Thoracic aorta (tissue), 2 donors: ENCODE measurements at regions not wholly inside any gene's neighbourhood (a gene's known extent, or its start where the extent isn't known, plus 50 kb on each side); places are given as distances from the start of the nearest gene placed in this dataset.
"Not testable (repeated sequence)": the region's sequence is repeated elsewhere in the genome, so short reads cannot be mapped to it uniquely, and the experiment has no call there.

Source experiments
- ATAC-seq: fragments of 150-250 bp; one replicate; pipeline ENCODE4 v1.8.0; 2017; ENCODE audit warnings: low read depth; ENCODE audit not compliant: insufficient number of reproducible peaks, low FRiP score
- DNase-seq: peaks from one replicate; pipeline ENCODE4 v3.0.0-alpha.2; 2020; ENCODE audit warnings: low spot score
- H3K27ac ChIP-seq, 2 donors: fragments of 200-600 bp; sonication (generic); 1 replicate in 1 of 2; 2 replicates in 1 of 2; pipeline ENCODE4 v1.5.1; 2016; ENCODE audit warnings: mild to moderate bottlenecking in 2 of 2, moderate library complexity in 2 of 2
- H3K27me3 ChIP-seq: fragments of 200-600 bp; sonication (generic); replicated peaks from 2 replicates; pipeline ENCODE4 v1.6.0; 2016; ENCODE audit warnings: mild to moderate bottlenecking; ENCODE audit not compliant: insufficient read depth
- H3K36me3 ChIP-seq: fragments of 200-600 bp; sonication (generic); one replicate; pipeline ENCODE4 v1.5.1; 2016
- H3K4me1 ChIP-seq, 2 donors: fragments of 200-600 bp; sonication (generic); 1 replicate in 1 of 2; 2 replicates in 1 of 2; pipeline versions ENCODE4 v1.5.1 to v1.6.0; 2016; ENCODE audit warnings: low read depth in 2 of 2, mild to moderate bottlenecking in 1 of 2; ENCODE audit not compliant: control insufficient read depth in 1 of 2
- H3K4me3 ChIP-seq: fragments of 200-600 bp; sonication (generic); 2 replicates; pipeline ENCODE4 v1.5.1; 2016; ENCODE audit warnings: mild to moderate bottlenecking
- H3K9me3 ChIP-seq: fragments of 200-600 bp; sonication (generic); 2 replicates; pipeline ENCODE4 v1.5.1; 2016
- CTCF ChIP-seq: fragments of 200-600 bp; sonication (generic); IDR thresholded peaks from one replicate; pipeline ENCODE4 v1.5.1; 2019; ENCODE audit warnings: antibody characterized with exemption

- no peak for TF ChIP-seq CTCF
- ATAC-seq: no peak
- Histone ChIP-seq H3K36me3 (no peaks in the 10 kb centered on the region), H3K4me3 (no peak overlapping the region), H3K27ac (no peak overlapping the region), H3K4me1 (no peaks in the 10 kb centered on the region), H3K27me3 (no peaks in the 10 kb centered on the region), H3K9me3 (no peaks in the 10 kb centered on the region)
- DNase-seq: no peak
These were observed 222.8 kb downstream of the RBM26 start for GRCh38 chr13:79183231-79183630.

DNA sequence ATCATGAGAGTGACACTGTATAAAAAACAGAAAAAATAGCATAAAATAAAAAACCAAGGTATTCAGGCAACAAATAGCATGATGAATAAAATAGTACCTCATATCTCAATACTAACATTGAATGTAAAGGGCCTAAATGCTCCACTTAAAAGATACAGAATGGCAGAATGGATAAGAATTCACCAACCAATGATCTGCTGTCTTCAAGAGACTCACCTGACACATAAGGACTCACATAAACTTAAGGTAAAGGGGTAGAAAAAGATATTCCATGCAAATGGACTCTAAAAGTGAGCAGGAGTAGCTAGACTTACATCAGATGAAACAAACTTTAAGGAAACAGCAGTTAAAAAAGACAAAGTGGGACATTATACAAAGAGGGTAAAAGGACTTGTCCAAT lies 232.4 kb downstream of the RBM26 start:
- H3K9me3 ChIP-seq, ATAC-seq, H3K36me3 ChIP-seq, H3K4me1 ChIP-seq, DNase-seq, H3K27me3 ChIP-seq, H3K4me3 ChIP-seq, H3K27ac ChIP-seq: not testable (repeated sequence)

- H3K27me3 ChIP-seq, H3K4me1 ChIP-seq, H3K9me3 ChIP-seq, H3K27ac ChIP-seq, DNase-seq, H3K36me3 ChIP-seq, H3K4me3 ChIP-seq, ATAC-seq: not testable (repeated sequence)
These were observed 233.1 kb downstream of the RBM26 start for GRCh38 chr13:79172924-79173323.

DNA sequence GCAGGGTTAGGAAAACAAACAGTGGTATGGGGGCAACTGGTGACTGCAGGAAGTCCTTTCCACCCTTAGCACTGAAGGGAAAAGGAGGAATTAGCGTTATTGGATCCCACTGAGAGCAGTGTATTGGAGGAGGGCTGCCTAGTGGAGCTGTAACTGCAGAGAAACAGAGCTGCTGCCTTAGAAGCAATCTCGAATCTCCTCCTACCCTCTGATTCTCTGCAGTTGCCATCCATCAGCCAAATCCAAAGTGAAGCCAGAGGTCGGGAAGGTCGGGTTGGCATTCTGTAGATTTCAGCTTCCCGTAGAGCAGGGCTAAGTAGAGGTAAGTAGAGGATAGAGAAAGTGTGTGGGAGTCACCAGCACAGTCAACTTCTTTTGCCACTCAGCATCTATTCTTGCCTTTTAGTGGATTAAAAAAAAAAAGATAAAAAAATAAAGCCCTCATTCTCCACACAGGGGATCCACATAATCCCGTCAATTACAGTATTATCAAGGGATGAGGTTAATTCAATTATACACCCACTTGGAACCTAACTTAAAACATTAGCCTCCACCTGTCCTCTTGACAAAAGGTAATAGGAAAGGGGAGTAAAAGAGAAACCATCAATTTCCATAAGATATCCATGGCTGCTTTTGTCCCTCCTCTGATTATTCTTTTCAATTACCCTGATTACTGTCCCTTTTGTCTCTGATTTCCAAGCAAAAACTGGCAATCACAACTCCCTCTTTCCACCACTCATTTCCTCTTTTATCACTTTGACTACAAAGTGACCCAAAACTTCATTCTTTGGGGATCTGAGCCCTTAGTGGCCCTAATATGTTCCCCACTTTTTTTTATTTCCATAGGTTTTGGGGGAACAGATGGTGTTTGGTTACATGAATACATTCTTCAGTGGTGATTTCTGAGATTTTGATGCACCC lies 234.7 kb downstream of the RBM26 start:
- no peaks in the 10 kb centered on the region for H3K4me1 ChIP-seq
- ATAC-seq (no peak), DNase-seq (no peak)
- H3K9me3 ChIP-seq: no peaks in the 10 kb centered on the region
- H3K4me3 ChIP-seq: no peak overlapping the region
- H3K27me3 ChIP-seq: no peaks in the 10 kb centered on the region
- H3K27ac ChIP-seq: no peak overlapping the region
- no peak for TF ChIP-seq CTCF
- no peaks in the 10 kb centered on the region for H3K36me3 ChIP-seq

DNA sequence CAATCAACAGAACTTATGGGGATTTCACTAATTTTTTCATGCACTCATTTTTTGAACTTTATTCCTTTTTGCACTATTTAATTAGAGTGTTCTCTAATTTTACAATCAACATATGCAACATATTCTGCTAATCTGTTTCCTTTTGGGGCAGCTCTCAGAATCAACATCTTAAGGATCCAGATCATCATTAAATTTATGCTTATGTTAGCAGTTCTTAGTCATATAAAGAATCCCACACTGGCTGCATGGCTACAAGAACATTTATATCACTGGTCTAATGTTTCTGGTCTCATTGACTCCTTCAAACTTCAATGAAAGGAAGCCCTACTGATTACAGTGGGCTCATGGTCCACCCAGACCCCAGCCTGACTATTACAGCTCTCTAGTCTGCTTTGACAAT lies 245.2 kb downstream of the RBM26 start:
- DNase-seq (no peak), ATAC-seq (no peak)
- Histone ChIP-seq H3K36me3 (no peaks in the 10 kb centered on the region), H3K9me3 (no peaks in the 10 kb centered on the region), H3K27me3 (no peaks in the 10 kb centered on the region), H3K27ac (no peak overlapping the region), H3K4me1 (no peaks in the 10 kb centered on the region), H3K4me3 (no peak overlapping the region)
- no peak for TF ChIP-seq CTCF

DNA sequence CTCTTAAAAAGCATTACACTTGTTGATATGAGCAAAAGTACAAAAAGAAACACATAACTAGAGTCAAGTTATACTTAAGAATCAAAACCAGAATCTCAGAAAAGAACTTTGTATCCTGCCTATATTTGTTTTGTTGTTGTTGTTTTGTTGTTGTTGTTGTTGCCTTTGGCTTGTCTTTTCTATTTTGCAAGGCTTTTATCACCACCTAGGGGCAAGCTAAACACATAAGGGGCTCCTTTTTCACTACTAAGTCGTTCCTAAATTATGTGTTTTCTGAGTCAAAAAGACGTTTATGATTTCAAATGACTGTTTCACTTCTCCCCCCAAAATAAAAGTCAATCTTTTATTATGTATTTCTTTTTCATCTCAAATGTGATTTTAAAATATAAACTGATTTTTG lies 250.2 kb downstream of the RBM26 start:
- ATAC-seq: no peak
- no peaks in the 10 kb centered on the region for H3K27me3 ChIP-seq
- no peak overlapping the region for H3K4me3 ChIP-seq
- TF ChIP-seq CTCF: no peak
- no peaks in the 10 kb centered on the region for H3K4me1 ChIP-seq
- no peaks in the 10 kb centered on the region for H3K9me3 ChIP-seq
- H3K27ac ChIP-seq: no peak overlapping the region
- no peaks in the 10 kb centered on the region for H3K36me3 ChIP-seq
- no peak for DNase-seq
